DOHH2 (cell line): ENCODE measurements at regions not wholly inside any gene's neighbourhood (a gene's known extent, or its start where the extent isn't known, plus 50 kb on each side); places are given as distances from the start of the nearest gene placed in this dataset.

Source experiments
- H3F3A ChIP-seq: fragments of 200-600 bp; sonication (generic), shearing (Covaris generic); 2 replicates; pipeline ENCODE4 v1.6.0; 2016; ENCODE audit warnings: antibody characterized with exemption, mild to moderate bottlenecking; ENCODE audit not compliant: control insufficient read depth, insufficient read depth
- H3K27ac ChIP-seq: fragments of 200-600 bp; sonication (generic); 2 replicates; pipeline ENCODE4 v1.5.1; 2014; ENCODE audit warnings: low read depth, mild to moderate bottlenecking, low read length, moderate library complexity
- H3K27me3 ChIP-seq: fragments of 200-600 bp; sonication (generic); 2 replicates; pipeline ENCODE4 v1.6.1; 2014; ENCODE audit warnings: mild to moderate bottlenecking, low read length, mixed read lengths; ENCODE audit not compliant: control insufficient read depth
- H3K36me3 ChIP-seq: fragments of 200-600 bp; sonication (generic); 2 replicates; pipeline ENCODE4 v1.6.1; 2014; ENCODE audit warnings: mild to moderate bottlenecking, low read length, moderate library complexity, mixed read lengths; ENCODE audit not compliant: control insufficient read depth
- H3K4me1 ChIP-seq: fragments of 200-600 bp; sonication (generic); 2 replicates; pipeline ENCODE4 v1.6.1; 2014; ENCODE audit warnings: mild to moderate bottlenecking, low read length, mixed read lengths; ENCODE audit not compliant: control insufficient read depth
- H3K4me2 ChIP-seq: fragments of 200-600 bp; sonication (generic); 2 replicates; pipeline ENCODE4 v1.6.0; 2014; ENCODE audit warnings: mild to moderate bottlenecking, low read length, moderate library complexity
- H3K4me3 ChIP-seq: fragments of 200-600 bp; sonication (generic); 2 replicates; pipeline ENCODE4 v1.5.1; 2014; ENCODE audit warnings: mild to moderate bottlenecking, low read length, mixed read lengths
- H3K79me2 ChIP-seq: fragments of 200-600 bp; sonication (generic); 2 replicates; pipeline ENCODE4 v1.6.1; 2014; ENCODE audit warnings: mild to moderate bottlenecking, low read length, mixed read lengths; ENCODE audit not compliant: control insufficient read depth
- H3K9me2 ChIP-seq: fragments of 200-600 bp; sonication (generic); replicated peaks from 2 replicates; pipeline ENCODE4 v1.6.1; 2014; ENCODE audit warnings: mild to moderate bottlenecking, low read length, mixed read lengths; ENCODE audit not compliant: control insufficient read depth
- H3K9me3 ChIP-seq: fragments of 200-600 bp; sonication (generic); 2 replicates; pipeline ENCODE4 v1.6.1; 2014; ENCODE audit warnings: antibody characterized with exemption, low read length, mixed read lengths; ENCODE audit not compliant: control insufficient read depth, insufficient read depth
- H4K20me1 ChIP-seq: fragments of 200-600 bp; sonication (generic); 2 replicates; pipeline ENCODE4 v1.6.0; 2014; ENCODE audit warnings: low read depth, mild to moderate bottlenecking, antibody characterized with exemption, low read length, moderate library complexity; ENCODE audit not compliant: control insufficient read depth, insufficient read depth
- EZH2phosphoT487 ChIP-seq: fragments of 200-600 bp; sonication (generic); IDR thresholded peaks from 2 replicates; pipeline ENCODE4 v1.6.1; 2017; ENCODE audit warnings: borderline replicate concordance, mild to moderate bottlenecking, antibody characterized with exemption, low read length, moderate library complexity, mixed read lengths
- TF ChIP-seq, protein P1 (sequence below): fragments of 200-600 bp; sonication (generic); IDR thresholded peaks from one replicate; pipeline ENCODE4 v1.5.1; 2014; ENCODE audit warnings: antibody characterized with exemption, mild to moderate bottlenecking, low read depth, low read length; ENCODE audit not compliant: poor library complexity, severe bottlenecking

- Histone ChIP-seq H3K79me2 (no peaks in the 10 kb centered on the region), H3K27ac (no peak overlapping the region), H4K20me1 (no peaks in the 10 kb centered on the region), H3K9me3 (no peaks in the 10 kb centered on the region), H3K27me3 (no peaks in the 10 kb centered on the region), H3K4me3 (no peak overlapping the region), H3K4me1 (no peaks in the 10 kb centered on the region), H3F3A (no peaks in the 10 kb centered on the region), H3K9me2 (no peaks in the 10 kb centered on the region; the same call in 1 of the 2 replicates), H3K36me3 (no peaks in the 10 kb centered on the region), H3K4me2 (no peak overlapping the region)
- TF ChIP-seq, protein P1, sequence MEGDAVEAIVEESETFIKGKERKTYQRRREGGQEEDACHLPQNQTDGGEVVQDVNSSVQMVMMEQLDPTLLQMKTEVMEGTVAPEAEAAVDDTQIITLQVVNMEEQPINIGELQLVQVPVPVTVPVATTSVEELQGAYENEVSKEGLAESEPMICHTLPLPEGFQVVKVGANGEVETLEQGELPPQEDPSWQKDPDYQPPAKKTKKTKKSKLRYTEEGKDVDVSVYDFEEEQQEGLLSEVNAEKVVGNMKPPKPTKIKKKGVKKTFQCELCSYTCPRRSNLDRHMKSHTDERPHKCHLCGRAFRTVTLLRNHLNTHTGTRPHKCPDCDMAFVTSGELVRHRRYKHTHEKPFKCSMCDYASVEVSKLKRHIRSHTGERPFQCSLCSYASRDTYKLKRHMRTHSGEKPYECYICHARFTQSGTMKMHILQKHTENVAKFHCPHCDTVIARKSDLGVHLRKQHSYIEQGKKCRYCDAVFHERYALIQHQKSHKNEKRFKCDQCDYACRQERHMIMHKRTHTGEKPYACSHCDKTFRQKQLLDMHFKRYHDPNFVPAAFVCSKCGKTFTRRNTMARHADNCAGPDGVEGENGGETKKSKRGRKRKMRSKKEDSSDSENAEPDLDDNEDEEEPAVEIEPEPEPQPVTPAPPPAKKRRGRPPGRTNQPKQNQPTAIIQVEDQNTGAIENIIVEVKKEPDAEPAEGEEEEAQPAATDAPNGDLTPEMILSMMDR: no peak
- no peak for TF ChIP-seq EZH2phosphoT487
These were observed 652.0 kb upstream of the NECTIN3 start for GRCh38 chr3:110419601-110420000.

- Histone ChIP-seq H3K4me3 (no peak overlapping the region), H3K36me3 (no peaks in the 10 kb centered on the region), H3K27ac (no peak overlapping the region), H3K27me3 (no peaks in the 10 kb centered on the region), H3K4me2 (no peak overlapping the region), H3K4me1 (no peaks in the 10 kb centered on the region), H4K20me1 (no peaks in the 10 kb centered on the region), H3K79me2 (no peaks in the 10 kb centered on the region), H3F3A (no peaks in the 10 kb centered on the region), H3K9me3 (no peaks in the 10 kb centered on the region), H3K9me2 (no peaks in the 10 kb centered on the region; the same call in 1 of the 2 replicates)
- no peak for TF ChIP-seq EZH2phosphoT487
These were observed 651.4 kb upstream of the NECTIN3 start for GRCh38 chr3:110420158-110420641.

DNA sequence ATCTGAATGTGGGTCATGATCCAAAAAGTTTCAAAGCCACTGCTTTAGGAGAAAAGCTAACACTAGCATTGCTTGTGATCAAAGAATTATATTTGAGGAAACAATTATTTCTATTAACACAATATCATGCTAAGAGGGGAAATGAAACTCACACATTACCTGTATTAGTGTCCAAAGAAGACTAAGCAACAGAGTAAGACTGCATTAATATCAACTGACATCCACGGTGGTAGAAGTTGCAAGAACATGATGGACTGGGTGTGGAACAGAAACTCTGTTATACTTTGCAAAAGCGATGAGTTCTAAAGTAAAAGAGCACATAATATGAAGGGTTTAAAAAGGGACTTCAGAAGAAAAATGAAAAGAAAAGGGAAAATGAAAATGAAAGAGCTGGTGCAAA, 648.3 kb upstream of the NECTIN3 start:
- no peaks in the 10 kb centered on the region for H3K4me1 ChIP-seq
- H3K4me2 ChIP-seq: no peak overlapping the region
- H3K9me2 ChIP-seq: no peaks in the 10 kb centered on the region; the same call in 1 of the 2 replicates
- H3F3A ChIP-seq: no peaks in the 10 kb centered on the region
- no peak overlapping the region for H3K27ac ChIP-seq
- no peaks in the 10 kb centered on the region for H3K79me2 ChIP-seq
- no peaks in the 10 kb centered on the region for H3K9me3 ChIP-seq
- TF ChIP-seq EZH2phosphoT487: no peak
- TF ChIP-seq, protein P1: no peak
- no peaks in the 10 kb centered on the region for H4K20me1 ChIP-seq
- no peaks in the 10 kb centered on the region for H3K27me3 ChIP-seq
- H3K4me3 ChIP-seq: no peak overlapping the region
- no peaks in the 10 kb centered on the region for H3K36me3 ChIP-seq

GRCh38 chr3:110430146-110430545, 641.5 kb upstream of the NECTIN3 start:
- Histone ChIP-seq H3K9me3 (no peaks in the 10 kb centered on the region), H4K20me1 (no peaks in the 10 kb centered on the region), H3K9me2 (no peaks in the 10 kb centered on the region), H3K4me3 (no peak overlapping the region), H3K27me3 (no peaks in the 10 kb centered on the region), H3F3A (no peaks in the 10 kb centered on the region), H3K4me1 (no peaks in the 10 kb centered on the region), H3K36me3 (no peaks in the 10 kb centered on the region), H3K27ac (no peak overlapping the region), H3K4me2 (no peak overlapping the region), H3K79me2 (no peaks in the 10 kb centered on the region)
- TF ChIP-seq, protein P1: no peak
- TF ChIP-seq EZH2phosphoT487: no peak
